Panc1 (cell line): ENCODE measurements at regions not wholly inside any gene's neighbourhood (a gene's known extent, or its start where the extent isn't known, plus 50 kb on each side); places are given as distances from the start of the nearest gene placed in this dataset.

Source experiments
- POLR2AphosphoS5 ChIP-seq: IDR thresholded peaks from 2 replicates; pipeline ENCODE4 v1.6.1; 2012; ENCODE audit warnings: mild to moderate bottlenecking, low read depth, low read length, moderate library complexity
- TF ChIP-seq, protein P1 (sequence below): fragments of 450-650 bp; IDR thresholded peaks from 2 replicates; pipeline ENCODE4 v1.5.1; 2017; ENCODE audit warnings: mild to moderate bottlenecking

DNA sequence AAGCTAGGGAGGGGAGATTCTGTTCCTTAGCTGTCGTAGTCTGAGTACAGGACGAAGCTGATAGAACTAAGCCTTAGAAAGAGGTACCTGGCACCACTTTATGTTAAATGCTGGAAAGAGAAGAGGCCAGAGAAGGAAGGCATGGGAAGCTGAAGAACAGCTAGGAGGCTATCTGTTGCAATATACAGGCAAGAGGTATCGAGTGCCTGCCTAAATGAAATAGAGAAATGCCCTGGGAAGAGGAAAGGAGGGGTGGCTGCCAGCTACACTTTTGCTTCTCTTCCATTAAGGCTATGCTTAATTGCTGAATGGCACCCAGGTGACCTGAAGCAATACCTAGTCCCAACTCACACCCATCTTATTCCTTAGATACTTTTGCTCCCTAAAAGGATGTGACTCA, 380.4 kb upstream of the FGF13 start:
- TF ChIP-seq, protein P1, sequence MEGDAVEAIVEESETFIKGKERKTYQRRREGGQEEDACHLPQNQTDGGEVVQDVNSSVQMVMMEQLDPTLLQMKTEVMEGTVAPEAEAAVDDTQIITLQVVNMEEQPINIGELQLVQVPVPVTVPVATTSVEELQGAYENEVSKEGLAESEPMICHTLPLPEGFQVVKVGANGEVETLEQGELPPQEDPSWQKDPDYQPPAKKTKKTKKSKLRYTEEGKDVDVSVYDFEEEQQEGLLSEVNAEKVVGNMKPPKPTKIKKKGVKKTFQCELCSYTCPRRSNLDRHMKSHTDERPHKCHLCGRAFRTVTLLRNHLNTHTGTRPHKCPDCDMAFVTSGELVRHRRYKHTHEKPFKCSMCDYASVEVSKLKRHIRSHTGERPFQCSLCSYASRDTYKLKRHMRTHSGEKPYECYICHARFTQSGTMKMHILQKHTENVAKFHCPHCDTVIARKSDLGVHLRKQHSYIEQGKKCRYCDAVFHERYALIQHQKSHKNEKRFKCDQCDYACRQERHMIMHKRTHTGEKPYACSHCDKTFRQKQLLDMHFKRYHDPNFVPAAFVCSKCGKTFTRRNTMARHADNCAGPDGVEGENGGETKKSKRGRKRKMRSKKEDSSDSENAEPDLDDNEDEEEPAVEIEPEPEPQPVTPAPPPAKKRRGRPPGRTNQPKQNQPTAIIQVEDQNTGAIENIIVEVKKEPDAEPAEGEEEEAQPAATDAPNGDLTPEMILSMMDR, result no peak
- TF ChIP-seq POLR2AphosphoS5, result no peak
